ENCODE measurements at regions not wholly inside any gene's neighbourhood (a gene's known extent, or its start where the extent isn't known, plus 50 kb on each side); places are given as distances from the start of the nearest gene placed in this dataset.

DNA sequence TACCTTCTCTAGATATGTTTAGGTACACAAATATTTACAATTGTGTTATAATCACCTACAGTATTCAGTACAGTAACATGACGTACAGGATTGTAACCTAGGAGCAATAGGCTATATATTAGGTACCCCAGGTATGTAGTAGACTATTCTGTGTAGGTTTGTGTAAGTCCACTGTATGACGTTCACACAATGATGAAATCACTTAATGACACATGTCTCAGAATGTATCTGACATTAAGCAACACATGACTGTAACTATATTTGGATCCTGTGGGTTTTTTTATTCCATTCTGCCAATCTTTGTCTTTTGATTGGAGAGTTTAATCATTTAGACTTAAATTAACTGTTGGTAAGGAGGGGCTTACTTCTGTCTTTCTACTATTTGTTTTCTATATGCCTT, 52.1 kb downstream of the STYXL2 start:
- DNase-seq = no peak

DNA sequence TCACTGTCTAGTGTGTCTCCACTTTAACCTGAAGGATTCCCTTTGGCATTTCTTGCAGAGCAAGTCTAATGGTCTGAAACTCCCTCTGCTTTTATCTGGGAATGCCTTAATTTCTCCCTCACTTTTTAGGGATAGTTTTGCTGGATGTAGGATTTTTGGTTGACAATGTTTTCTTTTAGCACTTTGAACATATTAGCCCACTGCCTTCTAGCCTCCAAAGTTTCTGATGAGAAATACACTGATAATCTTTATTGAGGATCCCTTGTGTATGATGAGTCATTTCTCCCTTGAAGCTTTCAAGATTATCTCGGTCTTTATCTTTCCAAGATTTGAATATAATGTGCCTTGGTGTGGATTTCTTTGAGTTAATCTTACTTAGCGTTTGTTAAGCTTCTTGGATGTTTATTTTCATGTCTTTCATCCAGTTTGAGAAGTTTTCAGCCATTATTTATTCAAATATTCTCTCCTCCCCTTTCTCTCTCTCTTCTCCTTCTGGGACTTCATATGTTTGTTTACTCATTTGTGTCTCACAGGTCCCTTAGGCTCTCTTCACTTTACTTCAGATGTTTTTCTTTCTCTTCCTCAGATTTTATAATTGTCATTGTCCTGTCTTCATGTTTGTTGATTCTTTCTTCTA, 53.1 kb downstream of the STYXL2 start:
- no peak for DNase-seq

DNA sequence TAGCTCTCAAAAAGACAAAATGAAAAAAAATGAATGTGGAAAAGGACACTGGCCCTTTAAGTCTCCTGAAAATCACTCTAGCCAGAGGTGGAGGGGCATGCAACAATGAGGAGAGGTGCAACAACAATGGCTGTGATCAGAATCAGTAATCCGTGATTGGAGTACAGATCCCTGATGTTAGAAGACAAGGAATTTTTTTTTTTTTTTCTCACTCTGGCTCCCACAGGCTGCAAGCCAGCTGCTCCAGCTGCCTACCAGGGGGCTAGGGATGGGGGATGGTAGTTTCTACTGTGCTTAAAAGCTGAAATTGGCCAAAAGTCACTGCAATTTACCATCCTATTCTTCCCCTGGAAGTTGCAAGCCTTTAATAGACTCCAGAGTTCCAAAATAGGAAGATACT, 54.5 kb downstream of the STYXL2 start:
- no peak for DNase-seq

DNA sequence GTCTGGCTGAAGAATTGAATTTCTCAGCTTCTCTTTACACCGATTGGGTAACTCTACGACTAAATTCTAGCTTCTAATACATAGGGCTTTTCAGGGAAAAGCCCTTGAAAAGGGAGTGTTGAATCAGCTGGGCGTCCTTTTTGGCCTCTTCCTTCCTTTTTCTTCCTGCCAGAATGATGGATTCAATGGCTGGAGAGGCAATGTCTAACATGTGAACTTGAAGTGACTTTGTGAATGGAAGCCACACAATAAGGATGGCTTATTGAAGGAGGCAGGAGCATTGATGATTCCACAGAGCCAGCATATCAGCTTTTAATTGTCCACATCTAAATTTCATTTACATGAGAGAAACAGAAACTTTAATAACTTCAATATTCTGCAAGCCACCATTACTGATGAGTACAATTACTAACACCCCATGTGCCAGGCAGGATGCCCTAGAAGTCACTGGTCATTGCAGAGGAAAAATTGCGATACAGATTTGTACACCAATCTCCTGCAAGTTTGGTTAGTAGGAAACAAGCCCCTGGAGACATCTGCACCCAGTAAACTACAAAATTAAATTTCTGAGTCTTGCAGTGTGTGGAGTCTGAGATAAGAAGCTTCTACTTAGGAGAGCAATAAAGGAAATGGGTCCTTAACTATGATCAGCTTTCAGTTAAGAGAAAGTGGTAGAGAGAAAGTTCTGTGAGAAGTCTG, 56.1 kb downstream of the STYXL2 start:
- DNase-seq = no peak

DNA sequence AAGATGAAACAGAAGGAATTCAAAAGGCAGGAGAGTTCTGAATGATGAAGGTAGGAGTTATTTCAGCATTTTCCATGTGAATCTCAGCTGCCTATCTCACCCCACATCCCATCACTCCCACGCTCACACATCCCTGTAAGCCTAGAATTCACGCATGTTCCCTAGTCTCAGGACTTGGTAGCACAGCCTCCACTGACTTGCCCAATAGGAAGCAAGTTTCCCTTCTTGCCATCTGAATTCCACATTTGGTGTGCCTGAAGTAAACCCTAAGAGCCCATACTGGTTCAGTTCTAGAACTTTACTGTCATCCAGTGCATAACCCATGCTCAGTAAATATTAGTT, 56.6 kb downstream of the STYXL2 start:
- no peak for DNase-seq

DNA sequence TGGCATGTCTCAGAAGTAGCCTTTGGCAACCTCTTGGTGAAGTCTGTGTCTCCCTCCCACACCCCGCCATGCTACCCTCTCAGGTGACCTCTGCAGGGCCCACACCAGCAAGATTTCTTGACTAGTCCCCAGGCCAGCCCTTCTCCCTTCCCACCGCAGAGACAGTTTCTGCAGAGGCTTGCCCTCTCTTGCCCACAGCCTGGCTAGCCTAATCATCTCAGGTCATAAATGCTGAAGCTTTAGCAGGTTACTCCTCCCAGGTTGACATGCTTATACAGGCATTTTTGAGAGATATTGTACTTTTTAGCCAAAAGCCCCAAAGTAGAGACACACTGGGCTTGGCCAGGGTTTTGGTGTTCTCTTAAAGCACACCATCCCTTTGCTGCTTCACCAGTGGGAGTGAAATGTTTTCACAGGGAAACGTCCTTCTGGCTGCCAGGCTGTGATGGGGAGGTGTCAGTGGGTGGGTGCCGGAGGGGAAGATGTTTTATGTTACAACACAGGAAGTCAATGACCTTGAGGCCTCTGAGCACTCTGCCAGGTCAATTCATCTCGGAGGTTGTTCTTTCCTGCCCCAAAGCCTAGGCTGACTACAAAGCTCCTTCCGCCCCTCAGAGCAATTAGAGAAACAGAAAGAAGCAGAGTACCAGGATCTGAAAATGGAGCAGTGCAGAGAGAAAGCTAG, 58.5 kb downstream of the STYXL2 start:
- DNase-seq = no peak

DNA sequence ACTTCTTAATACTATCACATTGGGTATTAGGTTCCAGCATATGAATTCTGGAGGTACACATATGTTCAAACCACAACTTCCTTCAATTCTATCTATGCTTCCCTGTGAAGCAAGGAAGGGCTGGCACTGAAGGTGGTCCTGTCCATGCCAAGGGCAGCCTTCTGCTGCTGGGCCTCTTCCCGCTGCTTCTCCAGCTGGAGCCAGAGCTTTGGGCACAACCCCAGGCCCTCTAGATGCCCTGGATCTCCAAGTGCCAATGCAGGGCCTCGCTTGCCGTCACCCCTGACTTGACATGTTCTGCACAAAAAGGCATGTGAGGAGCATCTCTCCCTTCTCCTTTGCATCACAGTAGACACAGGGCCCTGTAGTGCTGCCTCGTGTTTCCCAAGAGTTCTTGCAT, 62.6 kb downstream of the STYXL2 start:
- DNase-seq = no peak

DNA sequence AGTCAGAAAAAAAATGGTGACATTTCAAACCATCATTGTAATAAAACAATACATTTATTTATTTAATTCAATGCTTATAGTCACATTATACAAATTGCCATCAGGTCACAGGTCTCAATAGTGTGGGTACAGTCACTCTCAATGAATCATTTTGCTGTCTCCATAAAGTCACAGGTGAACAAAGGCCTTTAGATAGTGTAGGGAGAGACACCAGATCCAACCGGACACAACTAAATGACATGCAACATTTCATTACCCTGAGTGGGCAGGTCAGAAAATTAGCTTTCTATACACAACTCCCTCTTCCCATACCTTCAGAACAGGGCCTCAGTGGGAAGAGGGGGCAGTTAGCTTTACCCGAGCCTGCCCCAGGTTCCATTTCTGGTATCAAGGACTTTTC, 63.2 kb downstream of the STYXL2 start:
- no peak for DNase-seq

DNA sequence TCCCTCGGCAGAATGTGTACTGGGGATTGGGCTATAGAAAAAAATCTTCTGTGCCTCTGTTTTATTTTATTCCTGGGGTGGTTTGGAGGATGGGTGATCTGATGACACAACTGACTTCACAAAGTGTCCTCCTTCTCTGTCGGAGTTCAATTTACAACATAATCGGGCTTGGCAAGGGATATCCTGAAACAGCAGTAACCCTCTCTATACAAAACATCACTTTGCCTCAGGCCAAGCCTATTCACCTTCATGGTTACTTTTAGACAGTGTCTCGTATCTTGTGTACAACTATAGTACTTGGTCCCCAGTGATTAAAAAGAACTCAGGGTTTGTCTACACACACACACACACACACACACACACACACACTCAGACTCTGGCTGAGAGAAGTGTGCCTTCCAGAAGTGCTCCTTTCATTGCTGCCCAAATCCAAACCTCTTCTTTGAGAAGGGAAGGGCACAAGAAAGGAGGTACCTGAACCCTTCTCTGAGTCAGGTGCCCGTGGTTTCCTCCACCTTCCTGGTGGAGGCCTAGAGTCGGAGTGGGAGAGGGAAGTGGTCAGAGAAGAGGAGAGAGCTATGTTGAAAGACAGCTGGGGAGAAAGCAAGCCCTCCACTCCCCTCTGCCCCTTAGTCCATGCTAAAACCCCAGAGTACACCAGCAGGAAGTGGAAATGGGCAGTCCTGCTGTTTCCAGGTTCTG, 62.4 kb upstream of the POU2F1 start:
- no peak for DNase-seq

DNA sequence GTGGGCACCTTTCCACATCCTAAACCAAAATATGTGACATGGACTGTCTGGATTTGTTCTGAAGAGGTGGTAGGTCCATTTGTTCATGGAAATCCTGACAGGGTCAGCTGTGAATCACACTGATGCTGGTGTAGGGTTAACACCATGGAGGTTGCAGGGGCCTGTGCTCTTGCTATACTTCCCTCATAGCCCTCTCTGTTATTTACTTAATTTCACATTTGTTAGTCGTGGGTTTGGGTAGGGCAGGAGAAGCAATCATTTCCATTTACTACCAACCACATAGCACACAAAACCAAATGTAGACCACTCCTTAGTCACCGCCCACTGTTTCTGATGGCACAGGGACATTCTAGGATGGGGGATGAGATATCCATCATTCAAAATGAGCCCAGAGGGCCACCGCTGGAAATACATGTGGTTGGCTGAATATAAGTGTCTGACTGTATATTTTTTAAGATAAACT, 61.8 kb upstream of the POU2F1 start:
- no peak for DNase-seq

DNA sequence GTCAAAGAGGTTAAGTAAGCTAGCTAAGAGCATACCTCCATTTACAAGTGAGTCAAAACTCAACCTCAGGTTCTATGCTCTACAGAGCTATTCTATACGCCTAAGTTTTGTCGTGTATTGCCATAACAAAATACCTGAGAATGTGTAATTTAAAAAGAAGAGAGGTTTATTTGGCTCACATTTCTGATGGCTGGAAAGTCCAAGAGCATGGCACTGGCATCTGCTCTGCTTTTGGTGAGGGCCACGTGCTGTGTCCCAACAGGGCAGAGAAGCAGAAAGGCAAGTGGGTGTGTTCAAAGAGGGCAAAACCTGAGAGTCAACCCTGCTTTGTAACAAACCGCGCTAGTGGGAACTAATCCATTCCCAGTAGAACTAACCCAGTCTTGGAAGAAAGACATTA, 60.9 kb upstream of the POU2F1 start:
- DNase-seq = no peak

DNA sequence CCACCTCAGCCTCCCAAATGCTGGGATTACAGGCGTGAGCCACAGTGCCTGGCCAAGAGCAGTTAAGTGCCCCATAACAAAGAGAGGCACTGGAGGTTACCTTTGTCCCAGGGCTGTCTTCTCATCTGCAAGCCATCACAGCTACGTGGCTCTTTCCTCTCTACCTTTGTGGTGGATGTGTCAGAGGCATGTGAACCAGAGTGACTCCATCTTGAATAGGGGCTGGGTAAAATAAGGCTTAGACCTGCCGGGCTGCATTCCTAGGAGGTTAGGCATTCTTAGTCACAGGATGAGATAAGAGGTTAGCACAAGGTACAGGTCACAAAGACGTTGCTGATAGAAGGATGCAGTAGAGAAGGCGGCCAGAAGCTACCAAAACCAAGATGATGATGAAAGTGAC, 59.4 kb upstream of the POU2F1 start:
- no peak for DNase-seq

DNA sequence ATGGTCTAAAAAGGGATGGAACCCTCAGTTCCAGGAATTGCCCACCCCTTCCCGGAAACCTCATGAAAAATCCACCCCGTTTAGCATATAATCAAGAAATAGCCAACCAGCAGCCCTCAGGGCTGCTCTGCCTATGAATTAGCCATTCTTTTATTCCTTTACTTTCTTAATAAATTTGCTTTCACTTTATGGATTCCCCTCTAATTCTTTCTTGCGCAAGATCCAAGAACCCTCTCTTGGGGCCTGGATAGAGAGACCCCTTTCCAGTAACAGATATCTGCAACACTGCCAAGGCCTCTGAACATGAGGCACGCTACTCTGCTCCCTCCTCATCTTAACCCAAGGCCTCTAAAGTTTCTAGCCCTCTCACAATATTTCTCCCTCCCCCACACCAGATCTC, 58.9 kb upstream of the POU2F1 start:
- no peak for DNase-seq

DNA sequence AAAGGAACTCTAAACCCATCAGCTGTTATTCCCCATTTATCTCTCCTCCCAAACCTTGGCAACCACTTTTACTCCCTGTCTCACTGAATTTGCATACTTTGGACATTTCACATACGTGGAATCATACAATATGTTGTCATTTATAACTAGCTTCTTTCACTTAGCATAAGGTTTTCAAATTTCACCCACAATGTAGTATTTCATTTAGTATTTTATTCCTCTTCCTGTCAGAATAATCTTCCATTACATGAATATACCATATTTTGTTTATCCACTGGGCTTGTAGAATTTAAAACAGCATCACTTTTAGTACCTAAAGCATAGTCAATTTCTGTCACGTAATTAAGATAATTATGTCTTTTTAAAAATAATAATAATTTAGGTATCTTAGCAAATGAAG, 55.5 kb upstream of the POU2F1 start:
- DNase-seq = no peak

DNA sequence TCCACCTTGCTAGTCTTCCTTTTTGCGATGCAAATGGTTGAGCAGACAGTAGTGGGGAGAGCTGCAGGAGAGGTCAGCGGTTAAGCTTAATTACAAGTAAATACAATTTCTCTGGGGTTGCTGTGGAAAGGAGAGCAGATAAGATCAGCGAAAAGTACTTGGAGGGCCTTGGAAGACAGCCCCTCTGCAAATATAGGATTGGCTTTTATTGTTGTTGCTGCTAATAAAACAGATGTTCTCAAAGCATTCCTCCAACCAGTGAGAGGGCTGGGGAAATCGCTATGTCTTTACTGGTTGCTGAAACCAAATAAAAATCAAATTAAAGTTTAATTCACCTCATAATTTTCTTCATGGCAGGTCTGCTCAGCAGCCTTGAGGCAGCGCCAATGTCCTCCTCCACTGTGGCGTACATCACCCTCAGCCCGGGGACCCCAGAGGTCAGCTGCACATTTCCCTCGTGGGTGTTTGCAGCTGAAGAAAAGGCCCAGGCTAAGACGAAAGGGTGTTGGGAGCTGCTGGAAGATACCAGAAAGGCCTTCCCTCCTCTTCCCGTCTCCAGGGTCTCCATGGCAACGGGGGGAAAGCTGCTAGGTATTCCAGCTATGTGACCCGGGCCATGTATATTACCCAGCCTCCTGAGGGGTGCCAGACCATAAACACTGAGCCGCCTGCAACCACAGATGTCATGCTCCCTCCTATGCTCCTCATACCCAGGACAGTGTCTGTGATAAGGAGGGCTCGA, 54.6 kb upstream of the POU2F1 start:
- peak; percentile 30 for DNase-seq

DNA sequence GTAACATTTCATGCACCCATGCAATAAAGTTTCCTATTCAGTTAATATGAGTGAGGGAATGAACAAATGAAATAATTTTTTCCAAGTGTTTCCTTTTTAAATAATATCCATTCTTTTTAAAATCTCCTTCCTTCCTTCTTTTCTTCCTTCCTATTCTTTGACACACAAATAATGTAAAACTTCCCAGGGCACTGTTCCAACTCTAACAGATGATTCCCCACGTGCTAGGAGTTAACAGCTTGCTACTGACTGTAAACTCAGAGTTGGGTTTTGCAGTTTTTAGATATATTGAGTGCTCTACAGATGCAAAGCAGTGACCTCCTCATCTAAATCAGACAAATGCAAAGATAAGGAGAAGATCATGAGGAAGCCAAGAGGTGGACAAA, 54.0 kb upstream of the POU2F1 start:
- DNase-seq = no peak

DNA sequence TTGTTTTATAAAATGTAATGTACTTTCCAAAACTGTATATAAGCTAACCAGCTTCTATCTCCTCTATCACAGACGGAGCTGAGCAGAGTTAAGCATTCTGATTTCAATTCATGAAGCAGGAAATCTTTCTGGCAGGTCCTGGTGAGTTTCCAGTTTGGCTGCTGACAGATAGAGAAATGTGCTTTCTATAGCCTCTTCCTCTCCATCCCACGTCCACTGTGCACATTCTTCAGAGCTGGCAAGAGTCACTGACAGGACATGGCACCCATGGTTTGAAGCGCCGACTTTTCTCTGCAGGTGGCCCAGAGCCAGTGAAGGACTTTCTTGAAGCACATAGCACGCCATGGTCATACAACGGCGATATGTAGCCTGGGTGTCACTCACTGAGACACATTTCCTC, 52.3 kb upstream of the POU2F1 start:
- no peak for DNase-seq

DNA sequence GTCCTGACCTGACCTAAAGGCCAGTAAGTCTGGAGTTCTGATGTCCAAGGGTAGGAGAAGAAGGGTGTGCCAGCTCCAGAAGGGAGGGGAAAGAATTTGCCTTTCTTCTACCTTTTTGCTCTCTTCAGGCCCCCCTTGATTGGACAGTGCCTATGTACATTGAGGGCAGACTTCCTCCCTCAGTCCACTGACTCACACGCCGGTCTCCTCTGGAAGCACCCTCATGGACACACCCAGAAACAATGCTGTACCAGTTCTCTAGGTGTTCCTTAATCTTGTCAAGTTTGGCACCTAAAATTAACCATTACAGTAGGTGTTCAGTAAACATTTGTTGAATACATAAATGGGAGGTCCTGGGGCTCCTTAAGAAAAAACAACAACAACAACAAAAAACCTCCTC, 51.0 kb upstream of the POU2F1 start:
- no peak for DNase-seq

All from fibroblast of skin of abdomen (primary cell).